ENCODE measurements at regions not wholly inside any gene's neighbourhood (a gene's known extent, or its start where the extent isn't known, plus 50 kb on each side); places are given as distances from the start of the nearest gene placed in this dataset.

DNA sequence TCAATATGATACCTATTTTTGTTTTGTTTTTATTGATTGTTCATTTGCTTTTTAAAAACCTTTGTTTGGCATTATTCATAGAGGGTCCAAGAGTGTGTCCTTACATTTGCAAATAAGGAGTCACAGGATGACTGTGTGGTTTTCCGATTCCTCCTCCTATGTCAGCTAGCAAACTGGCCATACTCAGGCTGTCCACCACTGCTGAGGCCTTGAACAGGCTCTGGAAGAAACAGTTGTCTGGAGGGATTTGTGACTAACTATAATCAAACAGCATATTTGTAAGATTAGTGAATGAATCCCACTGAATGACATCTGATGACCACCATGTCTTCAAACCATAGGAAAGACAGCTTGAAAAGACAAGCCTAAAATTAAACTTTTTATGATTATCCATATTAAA is 423.4 kb upstream of the ATP11B start:
- Mint-ChIP-seq H3K27ac (ENCODE audit: unreplicated experiment) (no peak overlapping the region), H3K4me3 (ENCODE audit: unreplicated experiment) (no peak overlapping the region), H3K9me3 (ENCODE audit: unreplicated experiment) (no peaks in the 10 kb centered on the region), H3K27me3 (ENCODE audit: insufficient read depth, unreplicated experiment) (no peaks in the 10 kb centered on the region), H3K4me1 (ENCODE audit: low read depth, unreplicated experiment) (no peaks in the 10 kb centered on the region), H3K36me3 (ENCODE audit: insufficient read depth, unreplicated experiment) (no peaks in the 10 kb centered on the region)
- no peaks in the 10 kb centered on the region for H3K27me3 ChIP-seq (replicated peaks; ENCODE audit: control insufficient read depth, insufficient read depth, low read length)
- BruUV-seq (replicated peaks) = no TSS peak
- no peak overlapping the region for H3K4me3 ChIP-seq (ENCODE audit: low read depth, low read length)
- no peaks in the 10 kb centered on the region for H3K9me3 ChIP-seq
- no peaks in the 10 kb centered on the region for H3K4me1 ChIP-seq
- DNase-seq = no peak
- POLR2A ChIA-PET = no interaction called here
- intact Hi-C loops (cut with micrococcal nuclease; ENCODE audit: unreplicated experiment) = no loop called here
- TF ChIP-seq CTCF (IDR thresholded peaks at IDR 0.05; ENCODE audit: insufficient read depth in 1 of 2, low read depth in 1 of 2, low read length in 1 of 2, severe bottlenecking in 1 of 2, unreplicated experiment in 1 of 2) = no peak
- no peaks in the 10 kb centered on the region for H3K36me3 ChIP-seq (ENCODE audit: control insufficient read depth, insufficient read depth, low read length)
- CTCF ChIA-PET = no interaction called here

DNA sequence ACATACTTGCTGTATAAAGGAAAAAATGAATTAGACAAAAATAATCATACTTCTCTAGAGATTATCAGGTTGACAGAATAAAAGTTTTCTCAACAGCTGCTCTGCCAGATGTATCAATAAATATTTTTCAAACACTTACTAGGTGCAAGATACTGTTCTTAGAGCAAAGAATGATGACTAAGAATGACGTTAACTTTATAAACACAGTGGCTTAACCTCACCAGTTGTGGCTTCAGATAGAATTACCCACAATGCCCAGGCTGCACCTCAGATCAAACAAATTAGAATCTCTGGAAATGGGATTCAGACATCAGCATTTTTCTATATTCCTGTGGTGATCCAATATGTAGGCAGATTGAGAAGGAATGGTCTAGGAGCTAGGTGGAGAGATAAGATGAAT is 422.4 kb upstream of the ATP11B start:
- Histone ChIP-seq H3K4me1 (no peaks in the 10 kb centered on the region), H3K36me3 (ENCODE audit: control insufficient read depth, insufficient read depth, low read length) (no peaks in the 10 kb centered on the region), H3K4me3 (ENCODE audit: low read depth, low read length) (no peak overlapping the region), H3K27me3 (replicated peaks; ENCODE audit: control insufficient read depth, insufficient read depth, low read length) (no peaks in the 10 kb centered on the region), H3K9me3 (no peaks in the 10 kb centered on the region)
- DNase-seq = no peak
- no TSS peak for BruUV-seq (replicated peaks)
- Mint-ChIP-seq H3K27ac (ENCODE audit: unreplicated experiment) (no peak overlapping the region), H3K36me3 (ENCODE audit: insufficient read depth, unreplicated experiment) (no peaks in the 10 kb centered on the region), H3K4me3 (ENCODE audit: unreplicated experiment) (no peak overlapping the region), H3K4me1 (ENCODE audit: low read depth, unreplicated experiment) (no peaks in the 10 kb centered on the region), H3K9me3 (ENCODE audit: unreplicated experiment) (no peaks in the 10 kb centered on the region), H3K27me3 (ENCODE audit: insufficient read depth, unreplicated experiment) (no peaks in the 10 kb centered on the region)
- CTCF ChIA-PET = no interaction called here
- no peak for TF ChIP-seq CTCF (IDR thresholded peaks at IDR 0.05; ENCODE audit: insufficient read depth in 1 of 2, low read depth in 1 of 2, low read length in 1 of 2, severe bottlenecking in 1 of 2, unreplicated experiment in 1 of 2)
- intact Hi-C loops (cut with micrococcal nuclease; ENCODE audit: unreplicated experiment) = no loop called here
- POLR2A ChIA-PET = no interaction called here

DNA sequence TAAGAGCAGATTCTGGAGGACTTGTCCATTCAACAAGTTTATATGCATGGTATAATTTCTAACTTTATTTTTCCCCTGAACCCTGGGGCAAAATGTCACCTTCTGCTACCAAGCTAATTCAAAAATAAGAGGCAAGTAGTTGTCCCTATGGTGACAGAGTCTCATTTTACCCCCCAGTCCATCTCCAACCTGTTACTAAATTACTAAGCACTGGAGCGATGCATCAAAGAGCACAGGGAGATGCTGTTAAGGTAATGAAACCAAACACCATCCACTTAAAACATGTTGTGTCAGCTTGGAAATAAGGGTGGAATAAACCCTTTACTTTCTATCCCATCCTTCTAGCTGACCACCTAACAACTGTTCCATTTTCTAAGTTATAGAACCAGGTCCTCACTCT is 417.4 kb upstream of the ATP11B start:
- no peaks in the 10 kb centered on the region for H3K4me1 Mint-ChIP-seq (ENCODE audit: low read depth, unreplicated experiment)
- no peak for TF ChIP-seq CTCF (IDR thresholded peaks at IDR 0.05; ENCODE audit: insufficient read depth in 1 of 2, low read depth in 1 of 2, low read length in 1 of 2, severe bottlenecking in 1 of 2, unreplicated experiment in 1 of 2)
- Histone ChIP-seq H3K4me1 (no peaks in the 10 kb centered on the region), H3K36me3 (ENCODE audit: control insufficient read depth, insufficient read depth, low read length) (no peaks in the 10 kb centered on the region), H3K27me3 (replicated peaks; ENCODE audit: control insufficient read depth, insufficient read depth, low read length) (no peaks in the 10 kb centered on the region), H3K4me3 (ENCODE audit: low read depth, low read length) (no peak overlapping the region), H3K9me3 (no peaks in the 10 kb centered on the region)
- ChIA-PET POLR2A (no interaction called here), CTCF (no interaction called here)
- intact Hi-C loops (cut with micrococcal nuclease; ENCODE audit: unreplicated experiment) = no loop called here
- BruUV-seq (replicated peaks) = no TSS peak
- H3K36me3 Mint-ChIP-seq (ENCODE audit: insufficient read depth, unreplicated experiment) = no peaks in the 10 kb centered on the region
- no peak for DNase-seq
- no peak overlapping the region for H3K27ac Mint-ChIP-seq (ENCODE audit: unreplicated experiment)
- no peak overlapping the region for H3K4me3 Mint-ChIP-seq (ENCODE audit: unreplicated experiment)
- H3K27me3 Mint-ChIP-seq (ENCODE audit: insufficient read depth, unreplicated experiment) = no peaks in the 10 kb centered on the region
- H3K9me3 Mint-ChIP-seq (ENCODE audit: unreplicated experiment) = no peaks in the 10 kb centered on the region
